H1 (cell line): ENCODE measurements at regions not wholly inside any gene's neighbourhood (a gene's known extent, or its start where the extent isn't known, plus 50 kb on each side); places are given as distances from the start of the nearest gene placed in this dataset.

Source experiments
- EZH2 ChIP-seq: fragments of 200-600 bp; sonication (generic); IDR thresholded peaks from 2 replicates; pipeline ENCODE4 v1.7.1; 2012; ENCODE audit warnings: low read depth, mild to moderate bottlenecking, moderate library complexity, low read length, inconsistent platforms; ENCODE audit not compliant: severe bottlenecking
- JUND ChIP-seq: IDR thresholded peaks from 2 replicates; pipeline ENCODE4 v1.6.1; 2011; ENCODE audit warnings: mild to moderate bottlenecking, improper control_type of control experiment, low read length
- YY1 ChIP-seq: IDR thresholded peaks from 2 replicates; pipeline ENCODE4 v1.6.1; 2011; ENCODE audit warnings: low read depth, mild to moderate bottlenecking, low read length

- TF ChIP-seq JUND (no peak), YY1 (no peak), EZH2 (no peak)
Observed at GRCh38 chr4:95921470-95921869, 81.6 kb downstream of the PDHA2 start (continued).
